HuH-7 (cell line): ENCODE measurements at regions not wholly inside any gene's neighbourhood (a gene's known extent, or its start where the extent isn't known, plus 50 kb on each side); places are given as distances from the start of the nearest gene placed in this dataset.

Experiments
- DNase-seq: peaks from one replicate; pipeline ENCODE4 v3.0.0; 2011; ENCODE audit warnings: low spot score

- no peak for DNase-seq
Measured at GRCh38 chr16:51900221-51900780, 646.6 kb downstream of the TOX3 start.

GRCh38 chr16:51898872-51899271 is 648.1 kb downstream of the TOX3 start:
- DNase-seq = no peak

DNA sequence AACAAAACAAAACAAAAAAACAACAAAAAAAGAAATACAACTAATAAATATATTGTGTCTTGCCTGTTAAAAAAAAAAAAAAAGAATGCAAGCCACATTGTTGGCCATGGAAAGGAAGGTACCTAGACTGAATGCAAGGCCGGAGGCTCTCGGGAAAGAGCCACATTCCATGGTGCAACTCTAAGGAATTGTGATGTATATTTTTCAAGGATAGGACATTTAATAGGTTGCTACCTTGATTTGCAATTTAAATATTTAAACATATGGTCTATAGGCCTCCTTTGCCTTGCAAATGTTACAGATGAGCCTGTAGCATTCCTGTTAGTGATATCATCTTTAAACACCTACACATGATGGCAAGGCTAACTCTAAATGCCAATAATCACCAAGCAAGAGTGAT is 650.9 kb downstream of the TOX3 start:
- DNase-seq = no peak

- no peak for DNase-seq
Measured at GRCh38 chr16:51892293-51893007, 654.5 kb downstream of the TOX3 start.

GRCh38 chr16:51888534-51888933 is 658.4 kb downstream of the TOX3 start:
- no peak for DNase-seq

- no peak for DNase-seq
Measured at GRCh38 chr16:51888016-51888415, 658.9 kb downstream of the TOX3 start.

- DNase-seq = no peak
Measured at GRCh38 chr16:51886456-51886855, 660.5 kb downstream of the TOX3 start.

DNA sequence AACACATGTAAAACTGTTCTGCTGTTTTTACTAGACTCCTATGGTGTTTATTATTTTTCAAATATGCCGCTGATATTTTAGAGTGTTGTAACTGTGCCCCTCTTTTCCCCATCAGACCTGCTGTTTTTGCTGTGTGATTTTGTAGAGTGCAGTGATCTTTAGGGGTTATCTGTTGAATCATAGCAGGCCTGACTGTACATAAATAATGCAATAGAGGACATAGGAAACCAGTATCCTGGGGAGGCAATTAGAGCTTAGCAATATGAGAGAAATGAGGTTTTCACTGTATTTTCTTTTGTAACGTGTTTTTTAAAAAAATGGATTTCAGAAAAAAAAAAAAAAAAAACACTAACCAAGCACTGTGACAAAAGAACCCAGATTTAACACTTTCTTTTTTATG is 662.2 kb downstream of the TOX3 start:
- no peak for DNase-seq

GRCh38 chr16:51881731-51882130 is 665.2 kb downstream of the TOX3 start:
- no peak for DNase-seq

DNA sequence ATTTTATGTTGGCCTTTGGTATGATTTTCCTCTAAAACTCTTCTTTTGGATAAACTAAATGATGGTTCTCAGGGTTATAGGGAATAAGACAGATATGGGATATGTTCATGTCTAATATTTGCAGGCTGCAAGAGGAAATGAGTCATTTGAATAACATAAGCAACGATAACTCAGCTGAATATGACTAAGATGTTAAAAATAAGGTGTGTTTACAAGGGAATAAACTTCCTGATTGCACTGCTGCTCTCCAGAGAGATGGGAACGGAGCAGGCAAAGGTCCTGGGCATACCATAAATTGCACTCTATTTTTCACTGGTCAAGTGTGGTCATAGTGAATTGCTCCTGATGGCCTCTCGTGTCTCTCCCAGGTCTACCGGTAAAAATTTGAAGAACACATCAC is 666.2 kb downstream of the TOX3 start:
- DNase-seq = no peak

GRCh38 chr16:51877686-51878085 is 669.3 kb downstream of the TOX3 start:
- no peak for DNase-seq

DNA sequence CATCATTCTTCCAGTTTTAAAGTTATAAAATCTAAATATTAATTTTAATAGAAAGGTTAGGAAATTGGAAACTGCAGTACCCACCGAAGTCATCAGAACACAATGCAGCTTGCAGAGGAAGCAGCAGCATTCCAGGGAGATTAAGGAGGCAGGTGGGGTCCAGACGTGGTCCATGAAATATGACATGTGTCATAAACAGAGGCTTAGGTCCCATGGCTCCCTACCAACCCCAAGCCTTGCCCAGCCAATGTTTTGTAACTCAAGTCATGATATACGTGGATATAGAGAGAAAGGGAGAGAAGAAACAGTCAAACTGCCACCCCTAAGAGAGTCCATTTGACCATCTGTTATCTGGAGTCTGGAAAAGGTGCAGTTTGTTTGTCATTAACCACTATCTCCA is 670.0 kb downstream of the TOX3 start:
- DNase-seq = no peak

- DNase-seq = no peak
Measured at GRCh38 chr16:51876601-51876875, 670.4 kb downstream of the TOX3 start.

DNA sequence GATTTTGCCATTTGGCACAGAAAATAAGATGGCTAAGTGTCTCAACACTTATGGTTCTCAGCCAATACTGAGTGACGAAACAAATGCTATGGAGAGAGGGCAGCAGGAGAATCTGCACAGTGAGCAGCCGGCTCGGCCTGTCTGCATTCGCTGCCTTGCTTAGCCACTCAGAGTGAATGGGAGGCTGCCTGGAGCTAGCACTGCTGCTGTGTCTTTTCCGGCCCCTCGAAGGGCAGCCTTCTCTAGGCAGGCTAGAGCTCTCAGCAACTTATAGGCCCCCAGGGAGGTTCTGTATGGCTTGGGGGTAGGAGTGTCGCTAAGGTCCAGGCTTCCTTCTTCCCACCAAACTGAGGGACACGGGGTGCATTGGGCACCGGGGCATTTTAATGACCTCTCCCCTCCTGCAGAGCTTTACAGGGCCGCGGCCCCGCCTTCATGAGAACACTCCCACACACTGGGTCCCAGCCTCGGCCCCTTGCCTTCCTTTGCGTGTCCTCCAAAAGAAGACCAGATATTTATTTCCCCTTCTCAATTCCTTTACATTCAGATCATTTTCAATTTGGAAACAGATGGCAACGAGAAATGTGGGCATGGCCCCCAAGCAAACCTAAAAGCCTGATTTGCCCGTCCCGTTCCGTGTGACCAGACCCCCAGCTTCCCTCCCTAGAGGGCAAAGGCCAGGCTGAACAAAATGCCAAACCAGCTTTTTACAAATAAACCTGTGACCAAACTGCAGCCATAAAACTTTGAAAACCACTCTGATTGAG is 670.9 kb downstream of the TOX3 start:
- no peak for DNase-seq

- no peak for DNase-seq
Measured at GRCh38 chr16:51872524-51872923, 674.4 kb downstream of the TOX3 start.

DNA sequence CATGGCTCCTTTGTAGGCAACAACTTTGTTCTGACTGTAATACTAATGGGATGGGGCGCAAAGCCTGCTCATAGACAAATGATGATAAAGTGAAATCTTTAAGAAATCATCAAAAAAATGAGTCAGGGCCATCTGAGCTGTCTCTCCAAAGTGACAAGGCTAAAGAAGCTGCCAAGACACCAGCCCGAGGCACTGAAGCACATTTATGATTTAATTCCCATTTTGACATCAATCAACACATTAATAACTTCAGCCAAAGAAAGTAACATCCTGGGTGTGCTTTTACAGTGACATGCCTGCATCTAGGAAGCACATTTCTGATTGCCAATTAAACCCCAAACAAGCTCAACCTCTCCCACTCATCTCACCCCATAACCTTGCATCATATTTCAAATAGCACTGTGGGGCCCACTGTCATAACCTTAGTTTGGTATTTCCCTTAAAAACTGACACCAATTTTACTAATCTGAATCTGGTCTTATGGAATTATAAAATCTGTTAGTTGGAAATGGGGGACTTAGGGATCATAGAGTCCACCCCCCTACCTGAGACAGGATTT is 676.6 kb downstream of the TOX3 start:
- no peak for DNase-seq

GRCh38 chr16:51869176-51869575 is 677.8 kb downstream of the TOX3 start:
- DNase-seq = no peak

DNA sequence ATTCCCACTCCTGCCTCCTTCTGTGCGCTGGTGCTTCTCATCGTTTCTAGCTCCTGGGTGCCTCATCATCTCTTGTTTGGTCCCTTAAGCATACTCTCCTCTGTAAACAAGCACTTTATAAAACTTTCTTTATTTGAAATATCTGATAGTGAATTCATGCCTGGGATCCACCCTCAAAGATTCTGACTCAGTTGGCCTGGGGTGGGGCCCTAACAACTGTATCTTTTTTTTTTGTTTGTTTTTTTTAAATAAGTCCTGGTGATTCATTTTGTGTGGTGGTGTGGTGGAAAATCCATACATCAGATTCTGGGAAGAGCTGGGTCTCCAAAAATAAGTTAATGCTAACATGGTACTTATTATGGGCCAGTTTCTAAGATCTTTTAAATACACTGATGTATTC is 678.3 kb downstream of the TOX3 start:
- DNase-seq = no peak

GRCh38 chr16:51867386-51868065 is 679.4 kb downstream of the TOX3 start:
- DNase-seq = no peak

- DNase-seq = no peak
Measured at GRCh38 chr16:51864575-51864974, 682.4 kb downstream of the TOX3 start.

DNA sequence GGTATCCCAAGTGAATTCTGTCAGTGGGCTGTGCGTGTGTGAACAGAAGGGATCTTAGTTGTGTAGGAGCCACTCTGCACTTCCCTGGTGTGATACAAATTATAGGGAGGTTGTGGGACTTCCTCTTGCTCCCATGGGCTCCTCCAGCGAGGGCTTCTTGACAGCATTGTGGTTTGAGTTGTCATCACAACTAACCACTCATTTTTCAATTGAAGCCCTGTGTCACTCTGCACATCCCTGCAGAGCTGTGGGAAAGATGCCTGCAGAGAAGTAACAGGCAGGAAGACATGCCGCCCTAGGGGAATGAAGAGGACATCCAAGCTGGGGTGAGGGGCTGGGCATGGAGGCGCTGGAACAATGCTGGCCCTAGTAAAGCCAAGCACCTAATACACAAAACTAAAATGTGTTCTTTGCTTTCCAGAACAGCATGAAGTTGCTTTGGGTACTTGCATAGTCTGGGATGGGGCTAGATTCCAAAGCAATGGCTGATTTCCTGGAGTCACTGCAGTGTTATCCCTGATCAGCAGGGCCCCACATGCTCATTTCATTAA is 692.5 kb downstream of the TOX3 start:
- no peak for DNase-seq

GRCh38 chr16:51853586-51853985 is 693.4 kb downstream of the TOX3 start:
- no peak for DNase-seq
